Fibroblast of villous mesenchyme (primary cell): ENCODE measurements at regions not wholly inside any gene's neighbourhood (a gene's known extent, or its start where the extent isn't known, plus 50 kb on each side); places are given as distances from the start of the nearest gene placed in this dataset.

Source experiments
- DNase-seq: peaks from one replicate; pipeline ENCODE4 v3.0.0-alpha.2; 2010; ENCODE audit warnings: low read depth
- H3K4me3 ChIP-seq: 2 replicates; pipeline ENCODE4 v1.5.1; 2011; ENCODE audit warnings: low read depth, mild to moderate bottlenecking, low read length
- CTCF ChIP-seq: IDR thresholded peaks from 2 replicates; pipeline ENCODE4 v1.5.1; 2012; ENCODE audit warnings: low read depth, mild to moderate bottlenecking, low read length; ENCODE audit not compliant: insufficient read depth

- no peak for TF ChIP-seq CTCF
- no peak for DNase-seq
- no peak overlapping the region for H3K4me3 ChIP-seq
Measured at GRCh38 chr20:48143435-48144081, 358.3 kb upstream of the SULF2 start.

GRCh38 chr20:48142516-48142773 is 357.2 kb upstream of the SULF2 start:
- no peak for DNase-seq
- no peak for TF ChIP-seq CTCF
- H3K4me3 ChIP-seq: no peak overlapping the region

GRCh38 chr20:48141660-48142515 is 356.6 kb upstream of the SULF2 start:
- no peak overlapping the region for H3K4me3 ChIP-seq
- TF ChIP-seq CTCF: no peak
- no peak for DNase-seq

- TF ChIP-seq CTCF: no peak
- no peak overlapping the region for H3K4me3 ChIP-seq
- no peak for DNase-seq
Measured at GRCh38 chr20:48139262-48140041, 354.2 kb upstream of the SULF2 start.

- TF ChIP-seq CTCF: no peak
- H3K4me3 ChIP-seq: no peak overlapping the region
- no peak for DNase-seq
Measured at GRCh38 chr20:48132834-48133233, 347.6 kb upstream of the SULF2 start.

- DNase-seq: peak; percentile 30
- TF ChIP-seq CTCF: no peak
- H3K4me3 ChIP-seq: no peak overlapping the region
Measured at GRCh38 chr20:48131581-48131980, 346.3 kb upstream of the SULF2 start.
